ENCODE measurements at regions not wholly inside any gene's neighbourhood (a gene's known extent, or its start where the extent isn't known, plus 50 kb on each side); places are given as distances from the start of the nearest gene placed in this dataset.

- Histone ChIP-seq H3K4me3 (ENCODE audit: low read depth, low read length) (no peak overlapping the region), H3K36me3 (no peaks in the 10 kb centered on the region), H3K27ac (no peak overlapping the region), H3K9me3 (ENCODE audit: severe bottlenecking) (no peaks in the 10 kb centered on the region), H3K27me3 (ENCODE audit: insufficient read depth, low read depth, severe bottlenecking) (peaks cover 6% of the 10 kb centered on the region)
- no peak for DNase-seq
- TF ChIP-seq CTCF (IDR thresholded peaks at IDR 0.05; ENCODE audit: low read depth, low read length): no peak
Observed at GRCh38 chrX:40933706-40934425, 151.4 kb upstream of the USP9X start.

GRCh38 chrX:40936827-40937226 is 148.4 kb upstream of the USP9X start:
- H3K9me3 ChIP-seq (ENCODE audit: severe bottlenecking): no peaks in the 10 kb centered on the region
- H3K27ac ChIP-seq: no peak overlapping the region
- TF ChIP-seq CTCF (IDR thresholded peaks at IDR 0.05; ENCODE audit: low read depth, low read length): no peak
- no peak for DNase-seq
- no peaks in the 10 kb centered on the region for H3K36me3 ChIP-seq
- H3K27me3 ChIP-seq (ENCODE audit: insufficient read depth, low read depth, severe bottlenecking): peaks cover 6% of the 10 kb centered on the region
- H3K4me3 ChIP-seq (ENCODE audit: low read depth, low read length): no peak overlapping the region

GRCh38 chrX:40938423-40938822 is 146.8 kb upstream of the USP9X start:
- H3K27ac ChIP-seq: no peak overlapping the region
- H3K9me3 ChIP-seq (ENCODE audit: severe bottlenecking): no peaks in the 10 kb centered on the region
- no peak for TF ChIP-seq CTCF (IDR thresholded peaks at IDR 0.05; ENCODE audit: low read depth, low read length)
- peaks cover 10% of the 10 kb centered on the region for H3K27me3 ChIP-seq (ENCODE audit: insufficient read depth, low read depth, severe bottlenecking)
- H3K36me3 ChIP-seq: no peaks in the 10 kb centered on the region
- no peak overlapping the region for H3K4me3 ChIP-seq (ENCODE audit: low read depth, low read length)
- no peak for DNase-seq

GRCh38 chrX:40943093-40943641 is 142.1 kb upstream of the USP9X start:
- TF ChIP-seq CTCF (IDR thresholded peaks at IDR 0.05; ENCODE audit: low read depth, low read length): no peak
- no peak for DNase-seq
- Histone ChIP-seq H3K36me3 (no peaks in the 10 kb centered on the region), H3K27me3 (ENCODE audit: insufficient read depth, low read depth, severe bottlenecking) (peaks cover 7% of the 10 kb centered on the region), H3K9me3 (ENCODE audit: severe bottlenecking) (no peaks in the 10 kb centered on the region), H3K27ac (no peak overlapping the region), H3K4me3 (ENCODE audit: low read depth, low read length) (no peak overlapping the region)

DNA sequence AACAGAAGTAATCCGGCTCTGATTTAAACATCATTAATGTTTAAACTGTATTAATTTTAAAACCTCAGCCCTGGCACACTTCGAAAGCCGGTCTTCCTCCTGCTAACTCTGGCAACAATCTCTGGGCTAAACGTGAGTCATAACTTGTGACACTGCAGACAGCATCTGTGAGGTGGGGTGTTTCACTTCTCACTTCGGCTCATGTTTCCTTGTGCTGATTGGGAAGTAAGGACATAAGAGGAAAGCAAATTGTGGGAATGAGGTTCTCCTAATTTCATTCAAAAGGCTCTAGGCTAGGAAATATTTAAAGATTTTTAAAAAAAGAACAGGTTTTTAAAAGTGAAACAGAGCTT is 139.9 kb upstream of the USP9X start:
- no peak for DNase-seq
- H3K36me3 ChIP-seq: no peaks in the 10 kb centered on the region
- TF ChIP-seq CTCF (IDR thresholded peaks at IDR 0.05; ENCODE audit: low read depth, low read length): no peak
- H3K27me3 ChIP-seq (ENCODE audit: insufficient read depth, low read depth, severe bottlenecking): peaks cover 10% of the 10 kb centered on the region
- no peak overlapping the region for H3K4me3 ChIP-seq (ENCODE audit: low read depth, low read length)
- H3K27ac ChIP-seq: no peak overlapping the region
- H3K9me3 ChIP-seq (ENCODE audit: severe bottlenecking): no peaks in the 10 kb centered on the region

- TF ChIP-seq CTCF (IDR thresholded peaks at IDR 0.05; ENCODE audit: low read depth, low read length): no peak
- DNase-seq: no peak
- H3K36me3 ChIP-seq: no peaks in the 10 kb centered on the region
Observed at GRCh38 chrX:40947276-40947675, 138.0 kb upstream of the USP9X start.

More at GRCh38 chrX:40947276-40947675, 138.0 kb upstream of the USP9X start:
- Histone ChIP-seq H3K9me3 (ENCODE audit: severe bottlenecking) (no peaks in the 10 kb centered on the region), H3K27me3 (ENCODE audit: insufficient read depth, low read depth, severe bottlenecking) (peaks cover 8% of the 10 kb centered on the region), H3K4me3 (ENCODE audit: low read depth, low read length) (no peak overlapping the region), H3K27ac (no peak overlapping the region)
